SU-DHL-6 (cell line): ENCODE measurements at regions not wholly inside any gene's neighbourhood (a gene's known extent, or its start where the extent isn't known, plus 50 kb on each side); places are given as distances from the start of the nearest gene placed in this dataset.

Experiments used
- CTCF ChIP-seq: fragments of 200-600 bp; sonication (generic); IDR thresholded peaks from one replicate; pipeline ENCODE4 v1.5.1; 2017; ENCODE audit warnings: antibody characterized with exemption, mild to moderate bottlenecking, low read length, moderate library complexity; ENCODE audit not compliant: insufficient read depth, poor library complexity, severe bottlenecking
- EZH2phosphoT487 ChIP-seq: fragments of 200-600 bp; sonication (generic), shearing (Covaris generic); conservative IDR thresholded peaks from 2 replicates; pipeline ENCODE4 v1.6.1; 2018; ENCODE audit warnings: mild to moderate bottlenecking, antibody characterized with exemption, low read length, moderate library complexity, mixed read lengths

GRCh38 chr4:64594723-64595122 is 185.5 kb upstream of the TECRL start:
- no peak for TF ChIP-seq CTCF
- TF ChIP-seq EZH2phosphoT487 = no peak
